Endothelial cell of umbilical vein (primary cell): ENCODE measurements at regions not wholly inside any gene's neighbourhood (a gene's known extent, or its start where the extent isn't known, plus 50 kb on each side); places are given as distances from the start of the nearest gene placed in this dataset.

Experiments used
- EZH2 ChIP-seq: IDR thresholded peaks from 2 replicates; pipeline ENCODE4 v1.6.1; 2012; ENCODE audit warnings: borderline replicate concordance, low read depth, mild to moderate bottlenecking, moderate library complexity, low read length, inconsistent platforms; ENCODE audit not compliant: severe bottlenecking
- GATA2 ChIP-seq: IDR thresholded peaks from 2 replicates; pipeline ENCODE4 v1.7.0; 2011; ENCODE audit warnings: low read depth, mild to moderate bottlenecking, moderate library complexity, mixed read lengths, low read length; ENCODE audit not compliant: insufficient read length, insufficient read depth
- JUN ChIP-seq: IDR thresholded peaks from 2 replicates; pipeline ENCODE4 v1.6.1; 2011; ENCODE audit warnings: borderline replicate concordance, low read depth; ENCODE audit not compliant: insufficient read length, insufficient read depth
- MYC ChIP-seq: IDR thresholded peaks from one replicate; pipeline ENCODE4 v1.6.1; 2011; ENCODE audit warnings: mild to moderate bottlenecking, low read depth, low read length
- TF ChIP-seq, protein P1 (sequence below), 2 donors: IDR thresholded peaks; 1 replicate in 1 of 2; 2 replicates in 1 of 2; pipeline ENCODE4 v1.5.1; 2011; ENCODE audit warnings: low read length in 2 of 2, mild to moderate bottlenecking in 2 of 2, moderate library complexity in 2 of 2, control low read depth in 1 of 2, inconsistent platforms in 1 of 2, low read depth in 1 of 2; ENCODE audit not compliant: insufficient read depth in 1 of 2; ENCODE audit errors: extremely low read depth in 1 of 2

DNA sequence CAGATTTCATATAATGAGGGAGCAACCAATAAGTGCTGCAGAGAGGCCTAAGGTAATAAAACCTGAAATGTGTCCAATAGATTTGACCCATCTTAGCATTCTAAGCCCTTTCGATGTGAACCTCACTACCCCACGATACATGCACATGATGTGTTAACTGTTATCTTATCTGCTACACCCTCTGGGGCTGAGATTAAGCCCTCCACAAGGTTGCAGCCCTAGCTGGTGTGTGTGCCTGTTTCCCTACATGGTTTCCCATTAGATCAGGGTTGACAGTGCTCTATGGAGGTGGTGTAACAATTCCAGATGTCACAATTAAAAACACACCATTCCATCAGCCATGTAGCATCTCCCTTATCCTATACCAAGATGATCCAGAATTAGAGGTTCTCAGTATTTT is 68.9 kb upstream of the THSD7B start:
- TF ChIP-seq, protein P1, sequence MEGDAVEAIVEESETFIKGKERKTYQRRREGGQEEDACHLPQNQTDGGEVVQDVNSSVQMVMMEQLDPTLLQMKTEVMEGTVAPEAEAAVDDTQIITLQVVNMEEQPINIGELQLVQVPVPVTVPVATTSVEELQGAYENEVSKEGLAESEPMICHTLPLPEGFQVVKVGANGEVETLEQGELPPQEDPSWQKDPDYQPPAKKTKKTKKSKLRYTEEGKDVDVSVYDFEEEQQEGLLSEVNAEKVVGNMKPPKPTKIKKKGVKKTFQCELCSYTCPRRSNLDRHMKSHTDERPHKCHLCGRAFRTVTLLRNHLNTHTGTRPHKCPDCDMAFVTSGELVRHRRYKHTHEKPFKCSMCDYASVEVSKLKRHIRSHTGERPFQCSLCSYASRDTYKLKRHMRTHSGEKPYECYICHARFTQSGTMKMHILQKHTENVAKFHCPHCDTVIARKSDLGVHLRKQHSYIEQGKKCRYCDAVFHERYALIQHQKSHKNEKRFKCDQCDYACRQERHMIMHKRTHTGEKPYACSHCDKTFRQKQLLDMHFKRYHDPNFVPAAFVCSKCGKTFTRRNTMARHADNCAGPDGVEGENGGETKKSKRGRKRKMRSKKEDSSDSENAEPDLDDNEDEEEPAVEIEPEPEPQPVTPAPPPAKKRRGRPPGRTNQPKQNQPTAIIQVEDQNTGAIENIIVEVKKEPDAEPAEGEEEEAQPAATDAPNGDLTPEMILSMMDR (IDR thresholded peaks at IDR 0.05; ENCODE audit: extremely low read depth in 1 of 2, insufficient read depth in 1 of 2, low read depth in 1 of 2, low read length in 2 of 2), result no peak
- no peak for TF ChIP-seq EZH2
- TF ChIP-seq MYC, result no peak
- no peak for TF ChIP-seq JUN
- no peak for TF ChIP-seq GATA2
